ENCODE measurements at regions not wholly inside any gene's neighbourhood (a gene's known extent, or its start where the extent isn't known, plus 50 kb on each side); places are given as distances from the start of the nearest gene placed in this dataset.
A peak's percentile ranks its signal among the peaks of the same experiment; 100 is the strongest.

- TF ChIP-seq TRIM28 (IDR thresholded peaks at IDR 0.05; ENCODE audit: borderline replicate concordance, low read length) (no peak), KLF16 (tag by site-specific recombination; IDR thresholded peaks at IDR 0.05) (no peak), ZNF341 (tag by site-specific recombination; IDR thresholded peaks at IDR 0.05; ENCODE audit: low read depth) (peak; percentile 49), ZXDB (tag by site-specific recombination; IDR thresholded peaks at IDR 0.05) (peak; percentile 67), ZSCAN4 (tag by site-specific recombination; IDR thresholded peaks at IDR 0.05) (no peak), ZSCAN5A (tag by site-specific recombination; IDR thresholded peaks at IDR 0.05) (no peak), ZNF23 (tag by site-specific recombination; IDR thresholded peaks at IDR 0.05; ENCODE audit: borderline replicate concordance) (no peak), ZNF311 (tag by site-specific recombination; IDR thresholded peaks at IDR 0.05; ENCODE audit: borderline replicate concordance) (no peak), RBAK (tag by site-specific recombination; IDR thresholded peaks at IDR 0.05) (no peak), YY2 (tag by site-specific recombination; IDR thresholded peaks at IDR 0.05) (no peak), ZNF280C (tag by site-specific recombination; IDR thresholded peaks at IDR 0.05) (no peak), PATZ1 (tag by site-specific recombination; IDR thresholded peaks at IDR 0.05) (peak; percentile 54; the same call in 1 of the 2 replicates), SP2 (tag by site-specific recombination; IDR thresholded peaks at IDR 0.05) (no peak), GLIS2 (tag by site-specific recombination; IDR thresholded peaks at IDR 0.05) (peak; percentile 49; the same call in 1 of the 2 replicates), ZNF214 (tag by site-specific recombination; IDR thresholded peaks at IDR 0.05; ENCODE audit: borderline replicate concordance) (no peak), ZNF645 (tag by site-specific recombination; IDR thresholded peaks at IDR 0.05) (no peak), SP3 (tag by site-specific recombination; IDR thresholded peaks at IDR 0.05) (no peak), ZBTB48 (tag by site-specific recombination; IDR thresholded peaks at IDR 0.05) (no peak), OVOL3 (tag by site-specific recombination; IDR thresholded peaks at IDR 0.05) (no peak), EGR2 (tag by site-specific recombination; IDR thresholded peaks at IDR 0.05; ENCODE audit: low read depth) (no peak), ZNF561 (tag by site-specific recombination; IDR thresholded peaks at IDR 0.05; ENCODE audit: borderline replicate concordance) (peak; percentile 31; the same call in 1 of the 2 replicates), ZNF555 (tag by site-specific recombination; conservative IDR thresholded peaks at IDR 0.05) (no peak), ZNF501 (tag by site-specific recombination; IDR thresholded peaks at IDR 0.05) (no peak; the same call in 1 of the 2 replicates)
- TF ChIP-seq, protein P1, sequence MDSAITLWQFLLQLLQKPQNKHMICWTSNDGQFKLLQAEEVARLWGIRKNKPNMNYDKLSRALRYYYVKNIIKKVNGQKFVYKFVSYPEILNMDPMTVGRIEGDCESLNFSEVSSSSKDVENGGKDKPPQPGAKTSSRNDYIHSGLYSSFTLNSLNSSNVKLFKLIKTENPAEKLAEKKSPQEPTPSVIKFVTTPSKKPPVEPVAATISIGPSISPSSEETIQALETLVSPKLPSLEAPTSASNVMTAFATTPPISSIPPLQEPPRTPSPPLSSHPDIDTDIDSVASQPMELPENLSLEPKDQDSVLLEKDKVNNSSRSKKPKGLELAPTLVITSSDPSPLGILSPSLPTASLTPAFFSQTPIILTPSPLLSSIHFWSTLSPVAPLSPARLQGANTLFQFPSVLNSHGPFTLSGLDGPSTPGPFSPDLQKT (IDR thresholded peaks at IDR 0.05; ENCODE audit: borderline replicate concordance, low read depth, low read length) = no peak
- TF ChIP-seq, protein P2, sequence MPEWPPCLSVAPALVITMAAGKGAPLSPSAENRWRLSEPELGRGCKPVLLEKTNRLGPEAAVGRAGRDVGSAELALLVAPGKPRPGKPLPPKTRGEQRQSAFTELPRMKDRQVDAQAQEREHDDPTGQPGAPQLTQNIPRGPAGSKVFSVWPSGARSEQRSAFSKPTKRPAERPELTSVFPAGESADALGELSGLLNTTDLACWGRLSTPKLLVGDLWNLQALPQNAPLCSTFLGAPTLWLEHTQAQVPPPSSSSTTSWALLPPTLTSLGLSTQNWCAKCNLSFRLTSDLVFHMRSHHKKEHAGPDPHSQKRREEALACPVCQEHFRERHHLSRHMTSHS (tag by site-specific recombination; IDR thresholded peaks at IDR 0.05) = no peak
These were observed 186.2 kb downstream of the EFNB2 start (continued) for GRCh38 chr13:106349080-106349931.
